ENCODE measurements at regions not wholly inside any gene's neighbourhood (a gene's known extent, or its start where the extent isn't known, plus 50 kb on each side); places are given as distances from the start of the nearest gene placed in this dataset.

GRCh38 chr13:106355866-106356265 lies 179.6 kb downstream of the EFNB2 start:
- no peak for ATAC-seq (ENCODE audit: low read depth)
- H3K27me3 Mint-ChIP-seq = peaks cover 10% of the 10 kb centered on the region
- H3K4me3 Mint-ChIP-seq = no peak overlapping the region
- POLR2A ChIA-PET = no interaction called here
- no peaks in the 10 kb centered on the region for H3K9me3 Mint-ChIP-seq
- no peak for DNase-seq
- no peaks in the 10 kb centered on the region for H3K36me3 Mint-ChIP-seq
- H3K27ac Mint-ChIP-seq = no peak overlapping the region
- H3K4me1 Mint-ChIP-seq = no peaks in the 10 kb centered on the region

- Mint-ChIP-seq H3K27ac (no peak overlapping the region), H3K36me3 (no peaks in the 10 kb centered on the region), H3K9me3 (no peaks in the 10 kb centered on the region), H3K4me3 (no peak overlapping the region), H3K27me3 (peaks cover 16% of the 10 kb centered on the region), H3K4me1 (no peaks in the 10 kb centered on the region)
- DNase-seq (no peak), ATAC-seq (ENCODE audit: low read depth) (no peak)
- POLR2A ChIA-PET = no interaction called here
Observed at GRCh38 chr13:106354961-106355360, 180.5 kb downstream of the EFNB2 start.

GRCh38 chr13:106352850-106353249 lies 182.6 kb downstream of the EFNB2 start:
- Mint-ChIP-seq H3K4me3 (no peak overlapping the region), H3K27ac (no peak overlapping the region), H3K27me3 (peaks cover 33% of the 10 kb centered on the region), H3K4me1 (no peaks in the 10 kb centered on the region), H3K9me3 (no peaks in the 10 kb centered on the region), H3K36me3 (no peaks in the 10 kb centered on the region)
- ATAC-seq (ENCODE audit: low read depth) (no peak), DNase-seq (no peak)
- POLR2A ChIA-PET = no interaction called here

GRCh38 chr13:106351251-106351650 lies 184.2 kb downstream of the EFNB2 start:
- ATAC-seq (ENCODE audit: low read depth) (no peak), DNase-seq (no peak)
- Mint-ChIP-seq H3K4me3 (no peak overlapping the region), H3K36me3 (no peaks in the 10 kb centered on the region), H3K27ac (no peak overlapping the region), H3K27me3 (peaks cover 37% of the 10 kb centered on the region), H3K4me1 (no peaks in the 10 kb centered on the region), H3K9me3 (no peaks in the 10 kb centered on the region)
- POLR2A ChIA-PET = no interaction called here

GRCh38 chr13:106350208-106350607 lies 185.3 kb downstream of the EFNB2 start:
- Mint-ChIP-seq H3K36me3 (no peaks in the 10 kb centered on the region), H3K4me3 (no peak overlapping the region), H3K27me3 (peaks cover 37% of the 10 kb centered on the region), H3K27ac (no peak overlapping the region), H3K4me1 (no peaks in the 10 kb centered on the region), H3K9me3 (no peaks in the 10 kb centered on the region)
- POLR2A ChIA-PET = no interaction called here
- DNase-seq (no peak), ATAC-seq (ENCODE audit: low read depth) (no peak)

- no peaks in the 10 kb centered on the region for H3K4me1 Mint-ChIP-seq
- POLR2A ChIA-PET = no interaction called here
- H3K4me3 Mint-ChIP-seq = no peak overlapping the region
- peaks cover 36% of the 10 kb centered on the region for H3K27me3 Mint-ChIP-seq
- DNase-seq (no peak), ATAC-seq (ENCODE audit: low read depth) (no peak)
- H3K36me3 Mint-ChIP-seq = no peaks in the 10 kb centered on the region
- no peaks in the 10 kb centered on the region for H3K9me3 Mint-ChIP-seq
- H3K27ac Mint-ChIP-seq = no peak overlapping the region
Observed at GRCh38 chr13:106349080-106349931, 186.2 kb downstream of the EFNB2 start.

- Mint-ChIP-seq H3K9me3 (no peaks in the 10 kb centered on the region), H3K36me3 (no peaks in the 10 kb centered on the region), H3K4me1 (no peaks in the 10 kb centered on the region), H3K27me3 (peaks cover 36% of the 10 kb centered on the region), H3K4me3 (no peak overlapping the region), H3K27ac (no peak overlapping the region)
- DNase-seq = no peak
- POLR2A ChIA-PET = no interaction called here
- ATAC-seq (ENCODE audit: low read depth) = no peak
Observed at GRCh38 chr13:106348075-106348840, 187.2 kb downstream of the EFNB2 start.

- Mint-ChIP-seq H3K4me3 (no peak overlapping the region), H3K27ac (no peak overlapping the region), H3K27me3 (peaks cover 18% of the 10 kb centered on the region), H3K36me3 (no peaks in the 10 kb centered on the region), H3K9me3 (peaks cover 6% of the 10 kb centered on the region), H3K4me1 (no peaks in the 10 kb centered on the region)
- ATAC-seq (ENCODE audit: low read depth) = no peak
- POLR2A ChIA-PET = no interaction called here
- no peak for DNase-seq
Observed at GRCh38 chr13:106344342-106344741, 191.1 kb downstream of the EFNB2 start.

- peaks cover 13% of the 10 kb centered on the region for H3K27me3 Mint-ChIP-seq
- H3K27ac Mint-ChIP-seq = no peak overlapping the region
- H3K4me1 Mint-ChIP-seq = no peaks in the 10 kb centered on the region
- H3K9me3 Mint-ChIP-seq = peaks cover 6% of the 10 kb centered on the region
- POLR2A ChIA-PET = no interaction called here
- ATAC-seq (ENCODE audit: low read depth) (no peak), DNase-seq (no peak)
- H3K36me3 Mint-ChIP-seq = no peaks in the 10 kb centered on the region
- H3K4me3 Mint-ChIP-seq = no peak overlapping the region
Observed at GRCh38 chr13:106343836-106344235, 191.6 kb downstream of the EFNB2 start.

- Mint-ChIP-seq H3K36me3 (no peaks in the 10 kb centered on the region), H3K4me1 (no peaks in the 10 kb centered on the region), H3K4me3 (no peak overlapping the region), H3K9me3 (peaks cover 6% of the 10 kb centered on the region), H3K27me3 (no peaks in the 10 kb centered on the region), H3K27ac (no peak overlapping the region)
- POLR2A ChIA-PET = no interaction called here
- ATAC-seq (ENCODE audit: low read depth) (no peak), DNase-seq (no peak)
Observed at GRCh38 chr13:106340249-106340648, 195.2 kb downstream of the EFNB2 start.

- no peak overlapping the region for H3K27ac Mint-ChIP-seq
- no peaks in the 10 kb centered on the region for H3K36me3 Mint-ChIP-seq
- POLR2A ChIA-PET = no interaction called here
- H3K9me3 Mint-ChIP-seq = peaks cover 6% of the 10 kb centered on the region
- no peaks in the 10 kb centered on the region for H3K27me3 Mint-ChIP-seq
- ATAC-seq (ENCODE audit: low read depth) (no peak), DNase-seq (no peak)
- H3K4me3 Mint-ChIP-seq = no peak overlapping the region
- H3K4me1 Mint-ChIP-seq = no peaks in the 10 kb centered on the region
Observed at GRCh38 chr13:106337096-106337850, 198.2 kb downstream of the EFNB2 start.

GRCh38 chr13:106336668-106337067 lies 198.8 kb downstream of the EFNB2 start:
- no peak for DNase-seq
- POLR2A ChIA-PET = no interaction called here
- no peak overlapping the region for H3K4me3 Mint-ChIP-seq
- H3K27me3 Mint-ChIP-seq = no peaks in the 10 kb centered on the region
- no peak overlapping the region for H3K27ac Mint-ChIP-seq
- no peak for ATAC-seq (ENCODE audit: low read depth)
- no peaks in the 10 kb centered on the region for H3K36me3 Mint-ChIP-seq
- peaks cover 6% of the 10 kb centered on the region for H3K9me3 Mint-ChIP-seq
- no peaks in the 10 kb centered on the region for H3K4me1 Mint-ChIP-seq

GRCh38 chr13:106332621-106333020 lies 202.8 kb downstream of the EFNB2 start:
- no peaks in the 10 kb centered on the region for H3K4me1 Mint-ChIP-seq
- H3K36me3 Mint-ChIP-seq = no peaks in the 10 kb centered on the region
- no peaks in the 10 kb centered on the region for H3K9me3 Mint-ChIP-seq
- POLR2A ChIA-PET = no interaction called here
- no peaks in the 10 kb centered on the region for H3K27me3 Mint-ChIP-seq
- DNase-seq (no peak), ATAC-seq (ENCODE audit: low read depth) (no peak)
- H3K4me3 Mint-ChIP-seq = no peak overlapping the region
- H3K27ac Mint-ChIP-seq = no peak overlapping the region
